K562 (cell line): ENCODE measurements at regions not wholly inside any gene's neighbourhood (a gene's known extent, or its start where the extent isn't known, plus 50 kb on each side); places are given as distances from the start of the nearest gene placed in this dataset.

Experiments
- NCOA1 ChIP-seq: fragments of 450-650 bp; IDR thresholded peaks from 2 replicates; pipeline ENCODE4 v1.6.1; 2016; ENCODE audit warnings: low read depth
- POLR2A ChIP-seq: fragments of 450-650 bp; conservative IDR thresholded peaks from 2 replicates; pipeline ENCODE4 v1.6.1; 2016
- SIN3B ChIP-seq: fragments of 450-650 bp; IDR thresholded peaks from 2 replicates; pipeline ENCODE4 v1.6.1; 2017; ENCODE audit warnings: low read depth, mild to moderate bottlenecking, moderate library complexity
- TF ChIP-seq, protein P1 (sequence below): sonication (generic); formaldehyde crosslinking; IDR thresholded peaks from 2 replicates; pipeline ENCODE4 v1.8.1; 2023; ENCODE audit warnings: mild to moderate bottlenecking, missing genetic modification reagents
- TF ChIP-seq, protein P2 (sequence below): fragments of 450-650 bp; conservative IDR thresholded peaks from 2 replicates; pipeline ENCODE4 v1.6.1; 2016; ENCODE audit warnings: missing genetic modification characterization, low read depth, mild to moderate bottlenecking, missing compliant biosample characterization, moderate library complexity

DNA sequence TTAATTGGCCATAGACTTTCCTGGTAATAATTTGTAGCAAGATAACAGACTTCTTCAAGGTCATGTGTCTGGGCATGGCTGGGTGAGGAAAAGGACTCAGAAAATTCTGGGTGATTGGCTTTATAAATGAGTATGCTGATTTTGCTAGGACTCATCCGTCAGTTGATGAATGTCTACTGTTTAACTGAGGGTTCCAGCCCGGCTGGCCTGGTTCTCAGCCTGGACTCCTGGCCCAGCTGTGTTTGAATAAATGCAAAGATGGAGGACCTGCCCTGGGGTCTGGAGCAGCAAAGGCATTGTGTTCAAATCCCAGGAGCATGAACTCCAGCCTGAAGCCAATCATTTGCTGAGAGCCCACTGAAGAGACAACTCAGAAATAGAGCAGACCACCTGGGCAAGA is 323.2 kb downstream of the LRFN2 start:
- TF ChIP-seq, protein P1, sequence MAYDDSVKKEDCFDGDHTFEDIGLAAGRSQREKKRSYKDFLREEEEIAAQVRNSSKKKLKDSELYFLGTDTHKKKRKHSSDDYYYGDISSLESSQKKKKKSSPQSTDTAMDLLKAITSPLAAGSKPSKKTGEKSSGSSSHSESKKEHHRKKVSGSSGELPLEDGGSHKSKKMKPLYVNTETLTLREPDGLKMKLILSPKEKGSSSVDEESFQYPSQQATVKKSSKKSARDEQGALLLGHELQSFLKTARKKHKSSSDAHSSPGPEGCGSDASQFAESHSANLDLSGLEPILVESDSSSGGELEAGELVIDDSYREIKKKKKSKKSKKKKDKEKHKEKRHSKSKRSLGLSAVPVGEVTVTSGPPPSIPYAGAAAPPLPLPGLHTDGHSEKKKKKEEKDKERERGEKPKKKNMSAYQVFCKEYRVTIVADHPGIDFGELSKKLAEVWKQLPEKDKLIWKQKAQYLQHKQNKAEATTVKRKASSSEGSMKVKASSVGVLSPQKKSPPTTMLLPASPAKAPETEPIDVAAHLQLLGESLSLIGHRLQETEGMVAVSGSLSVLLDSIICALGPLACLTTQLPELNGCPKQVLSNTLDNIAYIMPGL = no peak
- no peak for TF ChIP-seq NCOA1
- no peak for TF ChIP-seq POLR2A
- TF ChIP-seq SIN3B = no peak
- TF ChIP-seq, protein P2, sequence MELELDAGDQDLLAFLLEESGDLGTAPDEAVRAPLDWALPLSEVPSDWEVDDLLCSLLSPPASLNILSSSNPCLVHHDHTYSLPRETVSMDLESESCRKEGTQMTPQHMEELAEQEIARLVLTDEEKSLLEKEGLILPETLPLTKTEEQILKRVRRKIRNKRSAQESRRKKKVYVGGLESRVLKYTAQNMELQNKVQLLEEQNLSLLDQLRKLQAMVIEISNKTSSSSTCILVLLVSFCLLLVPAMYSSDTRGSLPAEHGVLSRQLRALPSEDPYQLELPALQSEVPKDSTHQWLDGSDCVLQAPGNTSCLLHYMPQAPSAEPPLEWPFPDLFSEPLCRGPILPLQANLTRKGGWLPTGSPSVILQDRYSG = no peak
